ENCODE measurements at regions not wholly inside any gene's neighbourhood (a gene's known extent, or its start where the extent isn't known, plus 50 kb on each side); places are given as distances from the start of the nearest gene placed in this dataset.

GRCh38 chr1:90139837-90140236, 144.9 kb downstream of the ZNF326 start:
- H3K4me2 ChIP-seq (ENCODE audit: low read length) = no peak overlapping the region
- H3K27ac ChIP-seq (ENCODE audit: low read depth, low read length) = no peak overlapping the region
- H4K20me1 ChIP-seq (ENCODE audit: insufficient read depth, low read length) = no peaks in the 10 kb centered on the region
- H3K36me3 ChIP-seq (ENCODE audit: insufficient read depth, low read length) = no peaks in the 10 kb centered on the region
- Mint-ChIP-seq H3K27me3 (ENCODE audit: low read depth, unreplicated experiment) (no peaks in the 10 kb centered on the region), H3K4me3 (ENCODE audit: unreplicated experiment) (no peak overlapping the region), H3K9me3 (ENCODE audit: unreplicated experiment) (peaks cover 12% of the 10 kb centered on the region), H3K27ac (ENCODE audit: unreplicated experiment) (no peak overlapping the region), H3K36me3 (ENCODE audit: low read depth, unreplicated experiment) (peaks cover 2% of the 10 kb centered on the region), H3K4me1 (ENCODE audit: low read depth, unreplicated experiment) (peaks cover 4% of the 10 kb centered on the region)
- H3K4me3 ChIP-seq (ENCODE audit: insufficient read depth, low read depth, low read length) = no peak overlapping the region
- no peak overlapping the region for H2AFZ ChIP-seq (ENCODE audit: low read depth, low read length)
- H3K4me1 ChIP-seq (ENCODE audit: insufficient read depth, low read length) = no peaks in the 10 kb centered on the region
- DNase-seq (ENCODE audit: low read depth) (no peak), FAIRE-seq (no peak)
- H3K79me2 ChIP-seq (ENCODE audit: insufficient read depth, low read length) = no peaks in the 10 kb centered on the region
- TF ChIP-seq CTCF (IDR thresholded peaks at IDR 0.05; ENCODE audit: insufficient read depth, low read depth, low read length) = no peak
- TF ChIP-seq EZH2 (IDR thresholded peaks at IDR 0.05; ENCODE audit: insufficient read depth, low read length) = no peak
- no peak overlapping the region for H3K9ac ChIP-seq (ENCODE audit: low read length)
- no peaks in the 10 kb centered on the region for H3K27me3 ChIP-seq (ENCODE audit: insufficient read depth, low read length)
- no peaks in the 10 kb centered on the region for H3K9me3 ChIP-seq (ENCODE audit: insufficient read depth, low read depth, low read length)

- Histone ChIP-seq H3K36me3 (ENCODE audit: insufficient read depth, low read length) (no peaks in the 10 kb centered on the region), H3K79me2 (ENCODE audit: insufficient read depth, low read length) (no peaks in the 10 kb centered on the region), H2AFZ (ENCODE audit: low read depth, low read length) (no peak overlapping the region), H3K4me1 (ENCODE audit: insufficient read depth, low read length) (no peaks in the 10 kb centered on the region), H3K9me3 (ENCODE audit: insufficient read depth, low read depth, low read length) (no peaks in the 10 kb centered on the region), H3K27me3 (ENCODE audit: insufficient read depth, low read length) (no peaks in the 10 kb centered on the region), H3K27ac (ENCODE audit: low read depth, low read length) (no peak overlapping the region), H3K9ac (ENCODE audit: low read length) (no peak overlapping the region), H3K4me2 (ENCODE audit: low read length) (no peak overlapping the region), H3K4me3 (ENCODE audit: insufficient read depth, low read depth, low read length) (no peak overlapping the region), H4K20me1 (ENCODE audit: insufficient read depth, low read length) (no peaks in the 10 kb centered on the region)
- DNase-seq (ENCODE audit: low read depth) (no peak), FAIRE-seq (no peak)
- no peaks in the 10 kb centered on the region for H3K4me1 Mint-ChIP-seq (ENCODE audit: low read depth, unreplicated experiment)
- no peak overlapping the region for H3K27ac Mint-ChIP-seq (ENCODE audit: unreplicated experiment)
- no peak overlapping the region for H3K4me3 Mint-ChIP-seq (ENCODE audit: unreplicated experiment)
- TF ChIP-seq EZH2 (IDR thresholded peaks at IDR 0.05; ENCODE audit: insufficient read depth, low read length) (no peak), CTCF (IDR thresholded peaks at IDR 0.05; ENCODE audit: insufficient read depth, low read depth, low read length) (no peak)
- peaks cover 9% of the 10 kb centered on the region for H3K9me3 Mint-ChIP-seq (ENCODE audit: unreplicated experiment)
- peaks cover 2% of the 10 kb centered on the region for H3K36me3 Mint-ChIP-seq (ENCODE audit: low read depth, unreplicated experiment)
- peaks cover 11% of the 10 kb centered on the region for H3K27me3 Mint-ChIP-seq (ENCODE audit: low read depth, unreplicated experiment)
Measured at GRCh38 chr1:90135286-90135685, 140.4 kb downstream of the ZNF326 start.

GRCh38 chr1:90134175-90134955, 139.5 kb downstream of the ZNF326 start:
- Histone ChIP-seq H3K9ac (ENCODE audit: low read length) (no peak overlapping the region), H4K20me1 (ENCODE audit: insufficient read depth, low read length) (no peaks in the 10 kb centered on the region), H3K27me3 (ENCODE audit: insufficient read depth, low read length) (peaks cover 2% of the 10 kb centered on the region), H3K36me3 (ENCODE audit: insufficient read depth, low read length) (no peaks in the 10 kb centered on the region), H3K4me2 (ENCODE audit: low read length) (no peak overlapping the region), H3K4me1 (ENCODE audit: insufficient read depth, low read length) (no peaks in the 10 kb centered on the region), H2AFZ (ENCODE audit: low read depth, low read length) (no peak overlapping the region), H3K27ac (ENCODE audit: low read depth, low read length) (no peak overlapping the region), H3K79me2 (ENCODE audit: insufficient read depth, low read length) (no peaks in the 10 kb centered on the region), H3K9me3 (ENCODE audit: insufficient read depth, low read depth, low read length) (no peaks in the 10 kb centered on the region), H3K4me3 (ENCODE audit: insufficient read depth, low read depth, low read length) (no peak overlapping the region)
- TF ChIP-seq EZH2 (IDR thresholded peaks at IDR 0.05; ENCODE audit: insufficient read depth, low read length) (no peak), CTCF (IDR thresholded peaks at IDR 0.05; ENCODE audit: insufficient read depth, low read depth, low read length) (no peak)
- FAIRE-seq (no peak), DNase-seq (ENCODE audit: low read depth) (no peak)
- H3K36me3 Mint-ChIP-seq (ENCODE audit: low read depth, unreplicated experiment) = no peaks in the 10 kb centered on the region
- H3K4me3 Mint-ChIP-seq (ENCODE audit: unreplicated experiment) = no peak overlapping the region
- H3K27me3 Mint-ChIP-seq (ENCODE audit: low read depth, unreplicated experiment) = peaks cover 13% of the 10 kb centered on the region
- H3K4me1 Mint-ChIP-seq (ENCODE audit: low read depth, unreplicated experiment) = no peaks in the 10 kb centered on the region
- H3K9me3 Mint-ChIP-seq (ENCODE audit: unreplicated experiment) = peaks cover 6% of the 10 kb centered on the region
- H3K27ac Mint-ChIP-seq (ENCODE audit: unreplicated experiment) = no peak overlapping the region
